A673 (cell line): ENCODE measurements at regions not wholly inside any gene's neighbourhood (a gene's known extent, or its start where the extent isn't known, plus 50 kb on each side); places are given as distances from the start of the nearest gene placed in this dataset.
A peak's percentile ranks its signal among the peaks of the same experiment; 100 is the strongest.

Experiments used
- BruUV-seq: library from RNA; stranded (reverse); fragments of 400-500 nt; replicated peaks from 2 replicates; lab custom pipeline; 2021; lab: Mats Ljungman, UMichigan
- CTCF ChIA-PET: fragments of 300-600 bp; sonication (Branson Sonifier 250); formaldehyde crosslinking; loops from one replicate; lab custom pipeline; 2022; ENCODE audit warnings: antibody characterized with exemption; lab: Charles Lee
- POLR2A ChIA-PET: fragments of 300-600 bp; sonication (Branson Sonifier 250); formaldehyde crosslinking; loops from one replicate; lab custom pipeline; 2022; ENCODE audit warnings: antibody characterized with exemption; ENCODE audit not compliant: low non-redundant PET; lab: Charles Lee
- DNase-seq: peaks from one replicate; pipeline ENCODE4 v3.0.0-alpha.2; 2015; ENCODE audit warnings: low spot score
- H3K27ac ChIP-seq: fragments of 200-600 bp; sonication (generic); 2 replicates; pipeline ENCODE4 v1.5.1; 2016; ENCODE audit warnings: mixed run types, low read depth, mild to moderate bottlenecking, mixed read lengths, antibody characterized with exemption, low read length; ENCODE audit not compliant: poor library complexity, severe bottlenecking
- H3K27me3 ChIP-seq: fragments of 200-600 bp; sonication (generic); replicated peaks from 2 replicates; pipeline ENCODE4 v1.6.1; 2017; ENCODE audit warnings: mixed run types, low read depth, mild to moderate bottlenecking, mixed read lengths, antibody characterized with exemption, low read length; ENCODE audit not compliant: insufficient read depth, poor library complexity
- H3K36me3 ChIP-seq: fragments of 200-600 bp; sonication (generic); 2 replicates; pipeline ENCODE4 v1.6.1; 2016; ENCODE audit warnings: mixed run types, mild to moderate bottlenecking, mixed read lengths, antibody characterized with exemption, low read length; ENCODE audit not compliant: insufficient read depth, poor library complexity, severe bottlenecking
- H3K4me1 ChIP-seq: fragments of 200-600 bp; sonication (generic); 2 replicates; pipeline ENCODE4 v1.6.1; 2017; ENCODE audit warnings: mixed run types, mild to moderate bottlenecking, mixed read lengths, antibody characterized with exemption, low read length; ENCODE audit not compliant: insufficient read depth, poor library complexity, severe bottlenecking
- H3K4me3 ChIP-seq: fragments of 200-600 bp; sonication (generic); 2 replicates; pipeline ENCODE4 v1.5.1; 2016; ENCODE audit warnings: low read depth, mixed run types, mild to moderate bottlenecking, mixed read lengths, low read length; ENCODE audit not compliant: poor library complexity, severe bottlenecking
- H3K9me3 ChIP-seq: fragments of 200-600 bp; sonication (generic); 2 replicates; pipeline ENCODE4 v1.6.1; 2016; ENCODE audit warnings: mixed run types, low read depth, mild to moderate bottlenecking, mixed read lengths, antibody characterized with exemption, low read length; ENCODE audit not compliant: poor library complexity, severe bottlenecking
- CTCF ChIP-seq: fragments of 300-800, 200-600 bp; sonication (generic); conservative IDR thresholded peaks from 2 replicates; pipeline ENCODE4 v1.5.1; 2017; ENCODE audit warnings: low read depth, mild to moderate bottlenecking, antibody characterized with exemption, low read length, moderate library complexity, mixed read lengths
- EZH2 ChIP-seq: fragments of 200-600 bp; sonication (generic); IDR thresholded peaks from 2 replicates; pipeline ENCODE4 v1.6.1; 2017; ENCODE audit warnings: borderline replicate concordance, low read depth, mild to moderate bottlenecking, mixed read lengths, antibody characterized with exemption, low read length; ENCODE audit not compliant: poor library complexity, severe bottlenecking
- intact Hi-C: fragments of 100-400 bp; cut with micrococcal nuclease; formaldehyde crosslinking; loops from one replicate; pipeline ENCODE4 v1.10.0; 2022; ENCODE audit not compliant: unreplicated experiment

GRCh38 chr2:139872503-139872902, 1092.3 kb upstream of the NXPH2 start:
- no peak for TF ChIP-seq CTCF
- no peak for TF ChIP-seq EZH2
- no TSS peak for BruUV-seq
- H3K9me3 ChIP-seq = no peaks in the 10 kb centered on the region
- H3K36me3 ChIP-seq = no peaks in the 10 kb centered on the region
- intact Hi-C loops = no loop called here
- DNase-seq = no peak
- ChIA-PET POLR2A (no interaction called here), CTCF (no interaction called here)
- H3K27ac ChIP-seq = no peak overlapping the region
- H3K27me3 ChIP-seq = no peaks in the 10 kb centered on the region
- no peaks in the 10 kb centered on the region for H3K4me1 ChIP-seq
- no peak overlapping the region for H3K4me3 ChIP-seq

GRCh38 chr2:139872032-139872431, 1091.8 kb upstream of the NXPH2 start:
- no peak for DNase-seq
- Histone ChIP-seq H3K4me3 (no peak overlapping the region), H3K4me1 (no peaks in the 10 kb centered on the region), H3K27me3 (no peaks in the 10 kb centered on the region), H3K27ac (no peak overlapping the region), H3K9me3 (no peaks in the 10 kb centered on the region), H3K36me3 (no peaks in the 10 kb centered on the region)
- POLR2A ChIA-PET = no interaction called here
- TF ChIP-seq CTCF = no peak
- no peak for TF ChIP-seq EZH2
- BruUV-seq = no TSS peak
- CTCF ChIA-PET = no interaction called here
- intact Hi-C loops = no loop called here

- intact Hi-C loops = no loop called here
- H3K4me3 ChIP-seq = no peak overlapping the region
- ChIA-PET POLR2A (no interaction called here), CTCF (no interaction called here)
- no peaks in the 10 kb centered on the region for H3K27me3 ChIP-seq
- no peaks in the 10 kb centered on the region for H3K36me3 ChIP-seq
- peak; percentile 33 for DNase-seq
- H3K9me3 ChIP-seq = peaks cover 7% of the 10 kb centered on the region
- H3K27ac ChIP-seq = no peak overlapping the region
- no peaks in the 10 kb centered on the region for H3K4me1 ChIP-seq
- no TSS peak for BruUV-seq
- TF ChIP-seq CTCF = no peak
- no peak for TF ChIP-seq EZH2
These were observed 1087.5 kb upstream of the NXPH2 start for GRCh38 chr2:139867601-139868226.
